ENCODE measurements at regions not wholly inside any gene's neighbourhood (a gene's known extent, or its start where the extent isn't known, plus 50 kb on each side); places are given as distances from the start of the nearest gene placed in this dataset.

DNA sequence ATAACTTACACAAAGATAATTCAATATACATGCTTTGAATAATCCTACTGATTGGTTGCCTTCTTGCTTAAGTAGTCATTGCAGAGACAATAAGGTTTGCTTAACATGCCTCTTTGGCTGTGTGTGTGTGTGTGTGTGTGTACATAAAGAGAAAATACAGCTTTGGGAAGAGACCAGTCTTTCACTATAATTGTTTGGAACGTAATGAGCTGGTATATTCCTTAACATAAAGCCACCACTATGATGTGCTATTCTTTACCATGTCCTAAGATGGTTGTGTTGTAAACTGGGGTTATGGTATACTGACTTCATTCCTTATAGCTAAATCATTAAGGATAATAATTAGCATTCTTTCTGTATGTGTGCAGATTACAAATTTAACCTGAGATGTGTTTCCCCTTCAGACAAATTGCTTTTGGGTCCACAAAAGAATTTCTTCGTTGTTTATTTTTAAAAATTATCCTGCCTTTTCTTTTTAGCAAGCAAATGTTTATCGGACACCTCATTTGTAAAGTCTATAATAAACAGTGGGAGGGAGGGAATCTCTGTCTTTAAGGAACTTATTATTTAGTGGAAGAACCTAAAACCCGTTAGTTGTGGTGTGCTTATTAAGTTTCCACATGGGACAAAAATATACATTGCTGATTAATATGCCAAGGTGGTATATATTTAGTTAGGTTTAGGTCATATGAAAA is 74.4 kb downstream of the TMX1 start:
- TF ChIP-seq ZNF792 (CRISPR knock-in tag; IDR thresholded peaks at IDR 0.05) (no peak), NR1H2 (CRISPR knock-in tag; IDR thresholded peaks at IDR 0.05; ENCODE audit: borderline replicate concordance, low read depth) (no peak), HOXA7 (CRISPR knock-in tag; IDR thresholded peaks at IDR 0.05) (no peak), EED (CRISPR knock-in tag; IDR thresholded peaks at IDR 0.05) (no peak), ZBTB4 (CRISPR knock-in tag; IDR thresholded peaks at IDR 0.05; ENCODE audit: borderline replicate concordance) (no peak), ZNF263 (CRISPR knock-in tag; IDR thresholded peaks at IDR 0.05) (no peak), SMC3 (IDR thresholded peaks at IDR 0.05; ENCODE audit: low read length) (no peak)
- TF ChIP-seq, protein P1, sequence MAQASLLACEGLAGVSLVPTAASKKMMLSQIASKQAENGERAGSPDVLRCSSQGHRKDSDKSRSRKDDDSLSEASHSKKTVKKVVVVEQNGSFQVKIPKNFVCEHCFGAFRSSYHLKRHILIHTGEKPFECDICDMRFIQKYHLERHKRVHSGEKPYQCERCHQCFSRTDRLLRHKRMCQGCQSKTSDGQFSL (CRISPR knock-in tag; IDR thresholded peaks at IDR 0.05) = no peak

Data from HepG2 (cell line).